Fibroblast of villous mesenchyme (primary cell): ENCODE measurements at regions not wholly inside any gene's neighbourhood (a gene's known extent, or its start where the extent isn't known, plus 50 kb on each side); places are given as distances from the start of the nearest gene placed in this dataset.
A peak's percentile ranks its signal among the peaks of the same experiment; 100 is the strongest.

Experiments
- DNase-seq: peaks from one replicate; pipeline ENCODE4 v3.0.0-alpha.2; 2010; ENCODE audit warnings: low read depth
- H3K4me3 ChIP-seq: 2 replicates; pipeline ENCODE4 v1.5.1; 2011; ENCODE audit warnings: low read depth, mild to moderate bottlenecking, low read length
- CTCF ChIP-seq: IDR thresholded peaks from 2 replicates; pipeline ENCODE4 v1.5.1; 2012; ENCODE audit warnings: low read depth, mild to moderate bottlenecking, low read length; ENCODE audit not compliant: insufficient read depth

- no peak for TF ChIP-seq CTCF
- no peak overlapping the region for H3K4me3 ChIP-seq
- no peak for DNase-seq
These were observed 157.2 kb upstream of the TMEM108 start for GRCh38 chr3:132880986-132881385.

- TF ChIP-seq CTCF, result no peak
- no peak overlapping the region for H3K4me3 ChIP-seq
- peak; percentile 5 for DNase-seq
These were observed 157.4 kb upstream of the NPHP3 start for GRCh38 chr3:132879656-132880055.

GRCh38 chr3:132874701-132875100 is 152.5 kb upstream of the NPHP3 start:
- DNase-seq, result no peak
- no peak for TF ChIP-seq CTCF

GRCh38 chr3:132872711-132873110 is 150.5 kb upstream of the NPHP3 start:
- no peak for DNase-seq

More at GRCh38 chr3:132874701-132875100, 152.5 kb upstream of the NPHP3 start:
- H3K4me3 ChIP-seq, result no peak overlapping the region

GRCh38 chr3:132871956-132872355 is 149.7 kb upstream of the NPHP3 start:
- no peak for DNase-seq
- no peak for TF ChIP-seq CTCF
- no peak overlapping the region for H3K4me3 ChIP-seq

More at GRCh38 chr3:132872711-132873110, 150.5 kb upstream of the NPHP3 start:
- no peak overlapping the region for H3K4me3 ChIP-seq
- no peak for TF ChIP-seq CTCF

- no peak for DNase-seq
- TF ChIP-seq CTCF, result no peak
- H3K4me3 ChIP-seq, result no peak overlapping the region
These were observed 148.3 kb upstream of the NPHP3 start for GRCh38 chr3:132870541-132870940.

GRCh38 chr3:132867956-132868355 is 145.7 kb upstream of the NPHP3 start:
- no peak for TF ChIP-seq CTCF
- H3K4me3 ChIP-seq, result no peak overlapping the region
- peak; percentile 53 for DNase-seq
